ENCODE measurements at regions not wholly inside any gene's neighbourhood (a gene's known extent, or its start where the extent isn't known, plus 50 kb on each side); places are given as distances from the start of the nearest gene placed in this dataset.

GRCh38 chr3:110139821-110140220, 802.5 kb upstream of the DPPA4 start:
- no peak overlapping the region for H3K4me3 ChIP-seq (ENCODE audit: control insufficient read depth, low read depth, low read length)
- DNase-seq (ENCODE audit: low read depth), result no peak
- TF ChIP-seq CTCF (conservative IDR thresholded peaks at IDR 0.05; ENCODE audit: control insufficient read depth, insufficient read depth, low read depth, low read length), result no peak

- H3K4me3 ChIP-seq (ENCODE audit: control insufficient read depth, low read depth, low read length), result no peak overlapping the region
- TF ChIP-seq CTCF (conservative IDR thresholded peaks at IDR 0.05; ENCODE audit: control insufficient read depth, insufficient read depth, low read depth, low read length), result no peak
- DNase-seq (ENCODE audit: low read depth), result no peak
These were observed 812.4 kb upstream of the DPPA4 start for GRCh38 chr3:110149763-110150162.

GRCh38 chr3:110157221-110157620, 819.9 kb upstream of the DPPA4 start:
- no peak for DNase-seq (ENCODE audit: low read depth)
- TF ChIP-seq CTCF (conservative IDR thresholded peaks at IDR 0.05; ENCODE audit: control insufficient read depth, insufficient read depth, low read depth, low read length), result no peak
- H3K4me3 ChIP-seq (ENCODE audit: control insufficient read depth, low read depth, low read length), result no peak overlapping the region

GRCh38 chr3:110164632-110165369, 827.5 kb upstream of the DPPA4 start:
- no peak for DNase-seq (ENCODE audit: low read depth)
- no peak overlapping the region for H3K4me3 ChIP-seq (ENCODE audit: control insufficient read depth, low read depth, low read length)
- TF ChIP-seq CTCF (conservative IDR thresholded peaks at IDR 0.05; ENCODE audit: control insufficient read depth, insufficient read depth, low read depth, low read length), result no peak

GRCh38 chr3:110165370-110165743, 828.0 kb upstream of the DPPA4 start:
- DNase-seq (ENCODE audit: low read depth), result no peak
- no peak overlapping the region for H3K4me3 ChIP-seq (ENCODE audit: control insufficient read depth, low read depth, low read length)
- no peak for TF ChIP-seq CTCF (conservative IDR thresholded peaks at IDR 0.05; ENCODE audit: control insufficient read depth, insufficient read depth, low read depth, low read length)

- DNase-seq (ENCODE audit: low read depth), result peak; percentile 4
- no peak for TF ChIP-seq CTCF (conservative IDR thresholded peaks at IDR 0.05; ENCODE audit: control insufficient read depth, insufficient read depth, low read depth, low read length)
- H3K4me3 ChIP-seq (ENCODE audit: control insufficient read depth, low read depth, low read length), result no peak overlapping the region
These were observed 828.4 kb upstream of the DPPA4 start for GRCh38 chr3:110165753-110166152.

GRCh38 chr3:110166791-110167190, 829.4 kb upstream of the DPPA4 start:
- no peak for TF ChIP-seq CTCF (conservative IDR thresholded peaks at IDR 0.05; ENCODE audit: control insufficient read depth, insufficient read depth, low read depth, low read length)
- DNase-seq (ENCODE audit: low read depth), result no peak
- no peak overlapping the region for H3K4me3 ChIP-seq (ENCODE audit: control insufficient read depth, low read depth, low read length)
